ENCODE measurements at regions not wholly inside any gene's neighbourhood (a gene's known extent, or its start where the extent isn't known, plus 50 kb on each side); places are given as distances from the start of the nearest gene placed in this dataset.

DNA sequence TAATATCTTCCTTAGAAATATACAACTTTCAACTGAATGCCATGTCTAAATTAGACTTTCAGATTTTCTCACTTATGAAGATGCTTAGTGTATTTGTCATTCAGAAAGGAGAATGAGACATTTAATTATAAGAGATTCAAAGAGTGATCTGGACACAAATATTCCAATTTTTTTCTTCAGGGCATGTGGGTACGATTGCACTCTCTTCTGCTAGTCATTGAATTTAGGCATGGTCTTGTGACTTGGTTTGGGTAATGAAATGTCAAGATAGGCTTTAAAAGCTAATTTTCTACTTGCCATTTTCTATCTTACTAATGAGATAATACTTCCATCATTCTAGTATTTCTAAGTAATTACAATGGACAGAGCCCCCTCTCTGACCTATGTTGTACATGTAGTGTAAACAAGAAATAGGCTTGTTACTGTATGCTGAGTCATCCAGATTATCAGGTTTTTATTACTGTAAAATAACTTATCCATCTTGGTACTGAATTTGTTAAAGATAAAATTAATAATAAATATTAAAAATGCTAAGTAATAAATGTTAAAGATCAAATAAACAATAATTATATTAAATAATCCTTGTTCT lies 770.8 kb upstream of the BCHE start:
- no peaks in the 10 kb centered on the region for H3K9me3 Mint-ChIP-seq (ENCODE audit: unreplicated experiment)
- H3K36me3 Mint-ChIP-seq (ENCODE audit: insufficient read depth, unreplicated experiment) = no peaks in the 10 kb centered on the region
- no TSS peak for BruUV-seq (replicated peaks)
- intact Hi-C loops (cut with micrococcal nuclease) = no loop called here
- H3K27me3 Mint-ChIP-seq (ENCODE audit: insufficient read depth, unreplicated experiment) = no peaks in the 10 kb centered on the region
- TF ChIP-seq, protein P1, sequence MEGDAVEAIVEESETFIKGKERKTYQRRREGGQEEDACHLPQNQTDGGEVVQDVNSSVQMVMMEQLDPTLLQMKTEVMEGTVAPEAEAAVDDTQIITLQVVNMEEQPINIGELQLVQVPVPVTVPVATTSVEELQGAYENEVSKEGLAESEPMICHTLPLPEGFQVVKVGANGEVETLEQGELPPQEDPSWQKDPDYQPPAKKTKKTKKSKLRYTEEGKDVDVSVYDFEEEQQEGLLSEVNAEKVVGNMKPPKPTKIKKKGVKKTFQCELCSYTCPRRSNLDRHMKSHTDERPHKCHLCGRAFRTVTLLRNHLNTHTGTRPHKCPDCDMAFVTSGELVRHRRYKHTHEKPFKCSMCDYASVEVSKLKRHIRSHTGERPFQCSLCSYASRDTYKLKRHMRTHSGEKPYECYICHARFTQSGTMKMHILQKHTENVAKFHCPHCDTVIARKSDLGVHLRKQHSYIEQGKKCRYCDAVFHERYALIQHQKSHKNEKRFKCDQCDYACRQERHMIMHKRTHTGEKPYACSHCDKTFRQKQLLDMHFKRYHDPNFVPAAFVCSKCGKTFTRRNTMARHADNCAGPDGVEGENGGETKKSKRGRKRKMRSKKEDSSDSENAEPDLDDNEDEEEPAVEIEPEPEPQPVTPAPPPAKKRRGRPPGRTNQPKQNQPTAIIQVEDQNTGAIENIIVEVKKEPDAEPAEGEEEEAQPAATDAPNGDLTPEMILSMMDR (IDR thresholded peaks at IDR 0.05; ENCODE audit: unreplicated experiment) = no peak
- POLR2A ChIA-PET = interaction anchor here (0.7 kb wide), 1 partner anchor 536 kb away, joined by 4 read pairs; no protein-coding TSS in a partner anchor
- H3K4me1 Mint-ChIP-seq (ENCODE audit: insufficient read depth, unreplicated experiment) = peaks cover 4% of the 10 kb centered on the region
- H3K4me3 Mint-ChIP-seq (ENCODE audit: unreplicated experiment) = no peak overlapping the region
- CTCF ChIA-PET = no interaction called here
- DNase-seq (ENCODE audit: unreplicated experiment) = no peak
- H3K27ac Mint-ChIP-seq (ENCODE audit: low read depth, unreplicated experiment) = no peak overlapping the region

DNA sequence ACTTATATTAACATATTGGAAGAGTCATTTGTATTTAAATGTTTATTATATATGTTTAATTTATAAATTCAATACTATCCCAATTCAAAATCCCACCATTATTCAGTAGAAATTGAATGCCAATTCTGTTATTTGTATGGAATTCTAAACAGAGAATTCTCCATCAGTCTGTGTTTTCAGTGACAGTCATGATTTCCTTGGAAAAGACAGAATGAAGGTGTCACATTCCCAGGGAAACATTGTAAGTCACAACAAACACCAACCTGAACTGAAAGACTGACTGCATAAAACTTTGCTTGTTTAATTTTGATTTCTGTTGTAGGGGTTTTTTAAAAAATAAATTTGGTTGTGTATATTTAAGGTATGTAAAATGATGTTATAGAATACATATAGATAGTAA lies 769.8 kb upstream of the BCHE start:
- TF ChIP-seq, protein P1 (IDR thresholded peaks at IDR 0.05; ENCODE audit: unreplicated experiment) = no peak
- POLR2A ChIA-PET = no interaction called here
- intact Hi-C loops (cut with micrococcal nuclease) = no loop called here
- DNase-seq (ENCODE audit: unreplicated experiment) = no peak
- no peaks in the 10 kb centered on the region for H3K27me3 Mint-ChIP-seq (ENCODE audit: insufficient read depth, unreplicated experiment)
- no TSS peak for BruUV-seq (replicated peaks)
- H3K27ac Mint-ChIP-seq (ENCODE audit: low read depth, unreplicated experiment) = no peak overlapping the region
- H3K4me1 Mint-ChIP-seq (ENCODE audit: insufficient read depth, unreplicated experiment) = no peaks in the 10 kb centered on the region
- H3K36me3 Mint-ChIP-seq (ENCODE audit: insufficient read depth, unreplicated experiment) = no peaks in the 10 kb centered on the region
- no peak overlapping the region for H3K4me3 Mint-ChIP-seq (ENCODE audit: unreplicated experiment)
- CTCF ChIA-PET = no interaction called here
- H3K9me3 Mint-ChIP-seq (ENCODE audit: unreplicated experiment) = no peaks in the 10 kb centered on the region

DNA sequence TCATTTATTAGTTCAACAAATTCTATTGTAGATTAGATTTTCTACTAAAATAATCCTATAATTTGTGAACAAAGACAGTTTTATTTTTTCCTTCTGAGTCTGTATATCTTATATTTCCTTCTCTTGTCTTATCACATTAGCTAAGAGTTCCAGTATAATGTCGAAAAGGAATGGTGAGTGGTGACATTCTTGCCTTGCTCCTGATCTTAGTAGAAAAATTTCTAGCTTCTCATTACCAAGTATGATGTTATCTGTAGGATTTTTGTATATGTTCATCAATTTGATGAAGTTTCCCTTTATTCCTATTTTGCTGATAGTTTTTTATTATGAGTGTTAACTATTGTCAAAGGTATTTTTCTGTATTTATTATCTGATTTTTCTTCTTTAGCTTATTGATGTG lies 756.6 kb upstream of the BCHE start:
- Mint-ChIP-seq H3K27me3 (ENCODE audit: insufficient read depth, unreplicated experiment) (no peaks in the 10 kb centered on the region), H3K4me1 (ENCODE audit: insufficient read depth, unreplicated experiment) (no peaks in the 10 kb centered on the region), H3K4me3 (ENCODE audit: unreplicated experiment) (no peak overlapping the region), H3K9me3 (ENCODE audit: unreplicated experiment) (no peaks in the 10 kb centered on the region), H3K36me3 (ENCODE audit: insufficient read depth, unreplicated experiment) (no peaks in the 10 kb centered on the region), H3K27ac (ENCODE audit: low read depth, unreplicated experiment) (no peak overlapping the region)
- CTCF ChIA-PET = no interaction called here
- intact Hi-C loops (cut with micrococcal nuclease) = no loop called here
- TF ChIP-seq, protein P1 (IDR thresholded peaks at IDR 0.05; ENCODE audit: unreplicated experiment) = no peak
- BruUV-seq (replicated peaks) = no TSS peak
- POLR2A ChIA-PET = interaction anchor here (0.6 kb wide), 1 partner anchor 50 kb away, joined by 3 read pairs; no protein-coding TSS in a partner anchor
- DNase-seq (ENCODE audit: unreplicated experiment) = no peak

DNA sequence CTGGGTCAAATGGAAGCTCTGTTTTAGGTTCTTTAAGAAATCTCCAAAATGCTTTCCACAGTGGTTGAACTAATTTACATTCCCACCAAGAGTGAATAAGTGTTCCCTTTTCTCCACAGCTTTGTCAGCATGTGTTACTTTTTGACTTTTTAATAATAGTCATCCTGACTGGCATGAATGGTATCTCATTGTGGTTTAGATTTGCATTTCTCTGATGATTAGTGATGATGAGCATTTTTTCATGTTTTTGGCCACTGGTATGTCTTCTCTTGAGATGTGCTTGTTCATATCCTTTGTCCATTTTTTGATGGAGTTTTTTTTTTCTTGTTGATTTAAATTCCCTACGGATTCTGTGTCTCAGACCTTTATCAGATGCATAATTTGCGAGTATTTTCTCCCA lies 745.0 kb upstream of the BCHE start:
- Mint-ChIP-seq H3K36me3 (ENCODE audit: insufficient read depth, unreplicated experiment) (no peaks in the 10 kb centered on the region), H3K27ac (ENCODE audit: low read depth, unreplicated experiment) (no peak overlapping the region), H3K9me3 (ENCODE audit: unreplicated experiment) (no peaks in the 10 kb centered on the region), H3K4me3 (ENCODE audit: unreplicated experiment) (no peak overlapping the region), H3K4me1 (ENCODE audit: insufficient read depth, unreplicated experiment) (no peaks in the 10 kb centered on the region), H3K27me3 (ENCODE audit: insufficient read depth, unreplicated experiment) (no peaks in the 10 kb centered on the region)
- POLR2A ChIA-PET = no interaction called here
- TF ChIP-seq, protein P1 (IDR thresholded peaks at IDR 0.05; ENCODE audit: unreplicated experiment) = no peak
- no peak for DNase-seq (ENCODE audit: unreplicated experiment)
- CTCF ChIA-PET = interaction anchor here (0.7 kb wide), 2 partner anchors 239 to 458 kb away, joined by 3 read pairs; no protein-coding TSS in a partner anchor
- intact Hi-C loops (cut with micrococcal nuclease) = no loop called here
- no TSS peak for BruUV-seq (replicated peaks)
